NCI-H2107 treated with DMSO at 0.1 percent for 48 hours (cell line): ENCODE measurements at regions not wholly inside any gene's neighbourhood (a gene's known extent, or its start where the extent isn't known, plus 50 kb on each side); places are given as distances from the start of the nearest gene placed in this dataset.

Experiments used
- DNase-seq: peaks from one replicate; lab custom pipeline; 2025; ENCODE audit not compliant: unreplicated experiment; lab: John Stamatoyannopoulos, UW

DNA sequence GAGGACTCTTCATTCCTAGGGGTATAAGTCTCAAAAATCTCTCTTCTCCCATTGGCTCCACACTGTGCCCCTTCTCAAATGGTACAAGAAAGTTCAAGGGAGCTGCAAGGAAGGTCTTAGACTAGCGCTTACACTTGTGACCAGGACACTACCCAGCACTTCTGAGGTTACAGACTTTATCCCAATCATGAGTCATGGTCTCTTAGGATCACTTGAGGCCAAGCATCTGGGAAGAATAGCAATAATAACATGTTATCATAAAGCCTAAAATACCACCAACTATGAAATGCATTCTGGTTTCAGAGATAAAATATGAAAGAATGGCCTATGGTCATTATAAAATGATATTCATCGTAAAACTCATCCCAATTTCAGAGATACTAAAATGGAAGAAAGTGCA, 309.9 kb upstream of the PKDCC start:
- DNase-seq = no peak

DNA sequence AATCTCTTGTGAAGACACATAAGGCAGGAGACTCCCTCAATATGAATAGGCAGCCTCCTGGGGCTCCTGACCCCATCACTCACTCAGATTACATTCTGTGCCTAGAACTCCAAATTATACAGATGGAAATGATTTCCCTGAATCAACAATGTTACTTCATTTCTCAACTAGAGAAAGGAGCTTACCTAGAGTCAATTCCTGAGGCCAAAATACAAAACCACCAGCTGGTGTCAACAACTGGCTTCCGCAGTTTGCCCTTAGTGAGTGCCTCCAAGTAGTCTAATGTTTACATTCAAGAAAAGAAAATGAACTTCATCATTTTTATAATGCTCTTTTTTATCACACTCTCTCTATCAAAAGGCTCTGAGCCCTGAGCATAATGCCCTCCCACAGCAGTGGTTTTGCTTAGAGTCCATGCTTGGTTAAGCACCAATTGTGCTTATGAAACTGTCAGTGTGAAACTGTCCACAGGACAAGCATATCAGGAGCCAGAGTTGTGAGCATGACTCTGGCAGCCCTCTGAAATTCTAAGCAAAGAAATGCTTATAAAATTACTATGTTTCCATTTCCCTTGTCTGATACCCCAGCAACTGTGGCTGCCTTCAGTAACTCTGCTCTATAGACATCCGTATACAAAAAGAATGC, 305.7 kb upstream of the PKDCC start:
- DNase-seq = no peak

DNA sequence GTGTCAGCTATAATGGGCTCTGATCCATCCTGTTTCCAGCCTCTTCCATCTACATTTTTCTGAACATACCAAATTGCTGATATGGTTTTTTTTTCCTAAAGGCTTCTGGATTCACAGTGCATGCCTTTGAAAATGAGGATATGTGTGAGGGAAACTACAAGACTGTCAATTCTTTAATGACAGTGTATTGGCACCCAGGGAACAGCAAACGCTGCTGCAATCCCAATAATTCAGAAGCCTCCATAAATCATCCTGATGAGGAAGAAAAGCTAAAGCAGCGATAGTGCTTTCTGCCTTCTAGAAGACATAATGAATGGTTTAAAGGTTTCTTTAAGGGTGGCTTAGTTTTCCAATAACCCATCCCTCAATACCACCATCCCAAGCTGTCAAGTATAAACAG, 304.5 kb upstream of the PKDCC start:
- no peak for DNase-seq

DNA sequence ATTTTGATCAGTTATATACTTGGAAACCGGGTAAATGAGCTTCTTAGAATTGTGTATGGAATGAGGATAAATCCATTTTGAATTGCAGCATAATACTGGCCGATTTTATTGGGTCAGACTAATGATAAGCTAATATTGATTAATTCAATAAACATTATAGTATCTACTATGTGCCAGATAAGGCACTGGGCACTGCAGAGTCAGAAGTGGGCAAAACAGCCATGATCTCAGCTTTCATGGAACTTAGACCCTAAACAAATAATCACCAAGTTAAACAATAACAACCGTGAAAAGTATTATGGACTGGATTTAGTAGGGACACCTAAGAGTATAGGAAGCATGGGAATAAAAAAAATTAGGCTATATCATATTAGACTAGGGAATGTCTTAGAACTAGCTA, 297.0 kb upstream of the PKDCC start:
- no peak for DNase-seq

DNA sequence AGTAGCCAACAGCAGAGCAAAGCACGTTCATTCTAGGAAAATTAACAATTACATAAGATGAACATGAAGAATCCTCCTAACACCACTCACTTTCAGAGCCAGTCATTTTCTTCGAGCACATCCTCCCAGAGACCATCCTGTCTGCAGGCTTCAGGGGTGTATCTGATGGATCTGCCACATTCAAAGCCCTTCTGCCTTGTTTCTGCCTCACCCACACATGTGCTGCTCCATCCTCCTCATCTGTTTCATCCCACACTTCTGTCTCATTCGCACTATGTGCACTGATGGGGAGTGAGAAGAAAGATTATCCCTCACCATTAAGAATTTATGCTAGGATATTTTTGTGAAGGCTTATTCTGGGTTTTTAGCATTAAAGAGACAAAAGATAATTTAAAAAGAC, 287.9 kb upstream of the PKDCC start:
- no peak for DNase-seq

DNA sequence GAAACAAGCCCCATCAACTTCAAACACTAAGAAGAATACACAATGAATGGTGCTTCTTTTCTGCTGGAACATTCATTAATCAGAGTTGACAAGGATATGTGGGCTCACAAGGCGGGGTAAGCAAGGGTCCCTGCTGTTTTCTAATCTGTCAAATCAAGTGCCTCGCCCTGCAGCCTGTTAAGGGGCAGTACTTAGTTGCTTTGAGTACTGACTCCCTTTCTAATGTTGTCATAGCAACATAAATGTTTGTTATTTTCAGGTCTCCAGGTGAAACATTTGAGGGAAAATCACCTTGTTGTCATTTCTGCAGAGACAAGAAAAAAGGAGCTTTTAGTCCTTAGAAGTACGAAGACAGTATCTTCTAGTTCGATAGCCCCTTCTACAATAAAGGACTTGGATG, 284.7 kb upstream of the PKDCC start:
- no peak for DNase-seq

DNA sequence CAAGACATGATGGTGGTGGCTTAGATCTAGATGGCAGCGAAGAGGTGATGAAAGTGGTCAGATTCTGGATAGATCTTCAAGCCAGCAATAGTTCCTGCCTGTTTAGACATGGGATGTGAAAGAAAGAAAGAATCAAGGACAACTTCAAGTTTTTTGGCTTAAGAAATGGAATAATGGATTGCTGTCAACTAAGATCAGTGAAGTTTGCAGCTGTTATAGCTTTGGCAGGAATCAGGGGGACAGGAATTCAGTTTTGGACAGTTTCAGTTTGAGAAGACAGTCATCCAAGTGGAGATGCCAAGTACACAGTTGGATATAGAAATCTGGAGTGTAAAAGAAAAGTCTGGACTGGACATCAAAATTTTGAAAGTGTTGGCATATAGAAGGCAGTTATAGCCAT, 283.7 kb upstream of the PKDCC start:
- DNase-seq = no peak

DNA sequence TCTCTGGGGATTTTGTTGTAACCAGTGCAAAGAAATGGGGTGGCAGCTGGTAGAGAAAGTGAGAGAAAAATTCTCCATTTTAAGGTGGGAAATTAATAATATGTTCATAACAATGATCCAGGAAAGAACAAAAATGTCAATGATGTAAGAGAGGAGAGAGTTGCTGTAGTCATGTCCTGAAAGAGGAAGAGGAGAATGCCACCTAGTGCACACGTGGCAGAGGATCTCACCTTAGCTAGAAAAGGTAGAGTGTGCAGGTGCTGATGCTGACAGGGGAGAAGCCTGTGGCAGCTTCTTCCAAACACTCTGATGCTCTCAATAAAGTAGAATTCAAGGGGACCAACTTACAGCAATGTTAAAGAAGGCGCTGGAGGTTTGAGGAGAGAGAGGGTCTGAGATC, 282.9 kb upstream of the PKDCC start:
- DNase-seq = peak; percentile 55

DNA sequence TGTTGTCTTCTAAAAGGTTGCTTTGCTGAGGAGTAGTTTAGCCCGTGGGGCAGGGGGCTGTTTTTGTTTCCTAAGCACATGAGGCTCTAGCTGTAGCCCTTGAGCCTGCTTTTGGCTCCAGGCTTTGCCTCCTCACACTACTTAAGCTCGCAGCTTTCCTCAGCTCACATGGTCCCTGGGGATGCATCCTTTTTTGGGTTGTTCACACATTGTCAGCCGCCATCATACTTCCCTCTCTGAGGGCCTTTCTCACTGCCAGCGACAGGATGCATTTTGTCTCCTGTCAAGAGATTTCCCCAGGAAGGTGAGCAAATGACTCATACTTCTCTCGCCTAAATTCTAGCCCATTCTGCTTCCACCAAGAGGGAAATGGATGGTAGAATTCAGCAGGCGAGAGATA, 279.5 kb upstream of the PKDCC start:
- DNase-seq = no peak

DNA sequence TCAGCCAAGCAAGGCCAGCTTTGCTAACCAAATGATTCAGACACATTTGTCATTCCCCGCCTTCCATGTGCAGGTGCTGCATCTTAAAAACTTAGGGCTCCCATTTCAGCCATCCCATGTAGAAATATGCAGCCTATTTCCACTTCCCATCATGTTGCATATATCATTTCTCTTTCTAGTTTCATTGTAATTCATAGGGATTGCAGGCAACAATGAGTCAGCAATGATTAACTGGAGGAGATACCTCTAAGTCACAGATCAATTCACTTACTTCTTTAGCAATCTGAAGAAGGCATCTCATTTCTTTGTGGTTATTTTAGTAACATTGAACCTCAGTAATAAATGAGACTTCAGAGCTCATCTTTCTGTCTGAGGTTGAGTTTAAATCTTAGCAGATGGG, 276.1 kb upstream of the PKDCC start:
- no peak for DNase-seq

DNA sequence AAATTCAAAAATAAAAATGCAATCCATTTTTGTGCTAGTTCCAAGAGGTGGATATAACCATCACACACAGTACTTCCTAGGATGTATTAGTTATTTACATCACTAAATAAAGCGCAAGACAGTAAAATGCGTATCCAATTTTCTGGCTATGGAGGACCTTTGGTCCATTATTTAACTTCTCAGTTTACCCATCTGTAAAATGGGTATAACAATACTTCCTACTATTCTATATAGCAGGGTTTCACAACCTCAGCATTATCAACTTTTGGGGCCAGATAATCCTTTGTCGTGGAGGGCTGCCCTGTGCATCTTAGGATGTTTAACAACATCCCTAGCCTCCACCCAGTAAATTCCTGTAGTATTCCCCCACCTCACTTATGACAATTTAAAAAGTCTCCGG, 275.1 kb upstream of the PKDCC start:
- no peak for DNase-seq

DNA sequence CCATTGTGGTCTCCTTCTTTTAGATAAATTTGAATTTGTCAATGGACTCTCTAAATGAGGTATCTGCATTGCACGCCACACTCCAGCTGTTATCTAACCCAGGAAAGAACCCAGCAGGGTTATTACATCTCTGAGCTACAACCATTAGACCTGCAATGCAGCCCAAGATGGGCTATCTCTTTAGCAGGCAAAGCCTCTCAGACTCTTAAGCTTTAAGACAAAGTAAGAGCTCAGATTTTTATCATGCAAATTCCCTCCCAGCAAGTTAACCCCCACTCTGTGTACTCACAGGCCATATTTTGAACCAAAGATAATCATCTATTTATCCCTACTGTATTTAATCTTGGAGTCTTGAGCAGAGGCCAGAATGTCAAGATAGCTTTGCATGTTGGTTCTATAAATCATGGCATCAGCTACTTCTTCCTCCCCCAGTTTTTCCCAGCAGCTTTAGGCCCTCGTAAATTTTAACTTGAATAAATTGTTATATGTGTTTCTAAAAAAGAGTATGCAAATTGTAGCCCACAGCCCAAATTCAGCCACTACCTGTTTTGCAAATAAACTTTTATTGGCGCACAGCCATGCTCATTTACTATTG, 273.7 kb upstream of the PKDCC start:
- no peak for DNase-seq

DNA sequence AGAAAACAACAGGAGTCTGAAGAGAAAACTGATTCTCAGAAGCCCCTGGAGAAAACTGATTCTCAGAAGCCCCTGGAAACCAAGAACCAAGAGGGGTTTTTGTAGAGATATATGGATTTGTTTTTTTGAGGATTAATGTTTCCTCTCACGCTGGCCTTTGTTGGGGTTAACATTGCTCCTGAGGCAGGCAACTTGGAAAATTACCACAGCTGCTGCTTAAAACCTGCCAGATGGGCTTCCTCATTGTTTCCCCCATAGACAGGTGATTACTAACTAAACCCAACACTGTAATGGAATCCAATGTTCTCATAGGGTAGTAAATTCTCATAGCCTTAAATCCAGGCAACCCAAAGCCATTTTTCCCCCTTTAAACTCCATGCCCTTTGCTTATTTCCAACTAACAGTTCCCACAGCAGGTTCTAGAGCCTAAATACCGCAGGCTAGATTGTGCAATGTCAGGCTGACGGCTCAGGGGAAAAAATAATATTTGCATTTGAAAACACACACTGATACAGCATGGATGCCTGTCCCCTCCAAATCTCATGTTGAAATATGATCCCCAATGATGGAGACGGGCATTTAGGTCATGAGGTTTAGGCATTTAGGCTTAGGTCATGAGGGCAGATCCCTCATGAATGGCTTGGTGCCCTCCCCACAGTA, 272.3 kb upstream of the PKDCC start:
- no peak for DNase-seq

DNA sequence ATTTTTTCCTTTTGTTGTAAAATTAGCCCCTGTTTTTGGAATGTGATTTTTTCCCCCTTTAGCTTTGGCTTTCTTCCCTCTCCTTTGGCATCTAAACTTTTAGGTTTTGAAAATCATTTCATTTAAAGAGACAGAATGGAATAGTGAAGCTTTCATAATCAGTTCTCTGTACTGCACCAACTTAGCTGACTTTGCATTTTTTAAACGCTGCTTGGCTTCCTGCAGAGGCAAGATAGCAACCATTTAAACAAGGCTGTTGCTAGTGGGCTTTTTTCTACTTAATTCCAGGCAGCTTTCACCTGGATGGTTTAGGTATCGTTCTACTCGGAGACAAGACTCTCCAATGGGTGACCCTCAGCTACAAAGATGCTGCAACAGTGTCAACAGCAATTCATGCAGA, 267.9 kb upstream of the PKDCC start:
- no peak for DNase-seq

DNA sequence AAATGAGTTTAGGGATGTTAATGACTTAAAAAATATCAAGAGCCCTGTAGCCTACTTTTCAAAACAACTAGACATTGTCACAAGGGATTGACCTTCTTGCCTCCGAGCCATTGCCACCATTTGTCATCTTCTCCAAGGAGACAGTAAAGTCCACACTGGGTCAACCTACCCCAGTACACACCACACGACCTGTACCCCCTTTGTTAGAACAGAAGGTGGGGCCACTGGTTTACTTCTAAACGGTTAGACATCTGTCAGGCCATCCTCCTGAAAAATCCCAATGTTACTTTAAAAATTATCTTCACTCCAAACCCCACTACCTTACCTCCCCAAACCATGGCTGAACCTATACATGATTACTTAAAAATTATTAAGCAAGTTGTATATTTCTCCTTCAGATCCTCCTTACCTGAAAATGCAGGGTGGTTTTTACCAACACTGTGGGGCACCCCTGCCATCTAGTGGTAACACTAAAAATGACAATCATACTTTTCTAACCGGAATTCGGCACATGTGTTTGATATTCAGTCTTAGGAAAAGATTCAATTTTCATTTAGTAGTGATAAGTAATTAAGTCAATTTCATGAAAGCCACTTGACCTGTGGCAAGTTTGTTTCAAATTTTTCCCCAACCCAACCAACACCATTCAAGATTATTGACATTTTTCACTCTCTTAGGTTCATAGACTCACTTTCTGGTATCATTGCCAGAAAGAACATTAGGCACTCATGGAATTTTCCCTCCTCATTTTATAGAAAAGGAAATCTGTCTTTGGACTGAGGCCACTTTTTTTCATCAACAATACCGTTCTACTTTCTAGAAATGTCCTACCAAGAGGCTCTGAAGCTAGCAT, 265.3 kb upstream of the PKDCC start:
- DNase-seq = peak; percentile 24

DNA sequence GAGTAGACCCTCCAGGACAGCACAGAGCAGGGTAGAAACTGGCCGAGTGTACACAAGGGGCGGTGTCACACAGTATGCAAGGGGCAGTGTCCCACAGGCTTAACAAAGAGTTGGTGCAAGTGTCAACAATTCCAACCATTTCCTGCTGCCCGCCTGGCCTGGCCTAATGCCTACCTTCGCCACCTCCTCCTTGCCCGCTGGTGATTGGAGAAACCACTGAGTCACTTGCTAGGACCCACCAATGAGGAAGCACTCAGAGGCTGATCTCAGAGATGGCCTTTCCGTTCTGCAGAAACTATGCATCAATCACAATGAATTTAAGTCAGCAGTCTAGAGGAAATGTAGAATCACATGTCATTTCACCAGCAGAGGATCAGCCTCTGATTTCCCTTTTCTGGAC, 263.3 kb upstream of the PKDCC start:
- no peak for DNase-seq

DNA sequence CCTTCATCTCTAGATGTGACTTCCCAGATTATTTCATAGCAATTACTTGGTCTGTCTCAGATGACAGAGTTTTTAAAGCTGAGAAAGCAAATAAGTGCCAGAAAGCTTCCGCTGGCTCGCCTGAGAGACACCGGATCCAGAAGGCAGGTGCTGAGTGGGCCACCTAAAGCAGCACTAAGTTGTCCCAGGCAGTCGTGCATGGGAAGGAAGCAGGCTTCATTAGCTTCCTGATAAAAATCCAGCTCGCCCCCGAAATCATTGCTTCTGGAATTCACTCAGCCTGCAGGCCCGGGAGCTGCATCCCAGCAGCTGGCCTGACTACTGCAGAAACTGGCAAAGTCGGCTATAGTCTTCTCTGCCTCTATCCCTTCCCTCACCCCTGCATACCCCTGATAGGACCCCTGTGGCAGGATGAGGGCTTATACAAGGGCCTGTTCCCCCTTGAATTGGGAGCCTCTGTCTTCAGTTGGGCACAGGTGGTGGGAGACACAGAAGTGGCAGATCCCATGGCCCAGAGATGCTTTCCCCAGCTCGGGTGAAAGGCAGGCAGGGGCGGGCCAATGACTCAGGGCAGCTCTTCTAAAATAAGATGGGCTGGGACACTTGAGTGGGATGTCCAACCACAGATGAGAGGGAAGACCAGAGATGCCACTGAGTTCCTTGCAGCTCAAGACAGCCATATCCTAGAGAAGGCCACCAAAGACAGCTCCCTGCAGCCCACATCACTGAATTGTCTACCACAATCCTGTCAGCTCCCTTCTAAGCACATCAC, 262.4 kb upstream of the PKDCC start:
- DNase-seq = no peak

DNA sequence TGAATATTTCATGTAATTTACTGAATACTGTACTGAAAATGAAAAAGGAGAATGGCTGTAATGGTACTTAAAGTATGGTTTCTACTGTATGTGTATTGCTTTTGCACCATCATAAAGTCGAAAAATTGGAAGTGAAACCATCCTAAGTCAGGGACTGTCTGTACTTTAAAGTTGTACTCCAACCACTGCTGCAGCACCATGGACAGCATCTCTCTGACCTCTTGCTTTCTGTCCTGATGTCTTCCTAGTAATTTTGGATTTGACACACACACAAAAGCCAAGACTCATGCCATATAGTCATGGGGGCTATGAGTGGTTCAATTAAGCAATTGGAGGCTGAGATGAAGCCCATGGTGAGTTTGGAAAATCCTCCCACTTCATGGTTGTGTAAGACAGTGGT, 256.3 kb upstream of the PKDCC start:
- DNase-seq = no peak

DNA sequence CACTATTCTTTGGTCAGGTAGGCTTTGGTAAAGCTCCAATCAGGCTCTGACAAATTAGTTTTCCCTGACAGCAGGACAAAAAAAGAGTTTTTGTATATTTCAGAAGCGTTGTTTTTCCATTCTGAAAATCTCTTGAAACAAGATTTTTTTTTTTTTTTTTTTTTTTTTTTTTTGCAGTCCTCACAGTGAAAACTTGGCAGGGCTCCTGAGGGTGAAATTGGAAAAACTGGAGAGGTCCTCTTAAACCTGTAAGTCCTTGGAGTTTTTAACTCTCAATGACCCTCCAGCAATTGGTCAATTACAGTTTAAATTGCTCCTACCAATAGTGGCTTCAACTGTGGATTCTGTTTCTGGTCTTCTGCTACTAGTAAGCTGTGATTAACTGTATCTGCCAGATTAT, 244.5 kb upstream of the PKDCC start:
- no peak for DNase-seq

DNA sequence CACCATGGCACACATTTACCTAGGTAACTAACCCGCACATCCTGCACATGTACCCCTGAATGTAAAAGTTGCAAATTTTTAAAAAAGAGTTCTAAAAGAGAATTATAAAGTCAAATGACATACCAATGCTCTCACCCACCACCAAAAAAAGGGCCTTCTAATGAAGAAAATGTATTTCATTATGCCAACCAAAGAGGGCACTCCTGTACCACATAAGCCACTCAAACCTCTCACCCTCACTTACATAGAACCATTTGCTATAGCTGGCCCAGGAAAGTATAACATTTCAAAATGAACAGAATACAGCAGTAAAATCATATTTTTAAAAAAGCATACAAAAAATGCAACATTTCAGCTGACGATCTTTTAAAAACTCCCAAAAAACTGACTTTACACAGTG, 241.5 kb upstream of the PKDCC start:
- no peak for DNase-seq

DNA sequence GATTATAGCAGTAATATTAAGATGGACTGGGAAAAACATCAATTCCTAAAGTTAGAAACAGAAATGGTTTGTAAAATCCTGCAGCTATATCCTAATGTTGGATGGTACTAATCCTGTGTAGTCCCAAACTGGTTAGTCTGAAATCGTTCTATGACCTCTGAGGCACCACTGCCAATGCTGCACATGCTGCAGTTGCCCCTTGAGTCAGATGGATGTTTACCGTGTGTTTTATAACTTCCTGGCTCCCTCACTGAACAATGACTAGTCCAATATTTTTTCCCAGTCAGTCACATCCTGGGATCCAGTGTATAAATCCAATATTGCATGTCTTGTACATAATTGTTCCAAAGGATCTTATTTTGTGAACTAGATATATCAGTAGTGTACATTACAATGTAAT, 226.7 kb upstream of the PKDCC start:
- no peak for DNase-seq
